HG03460 (cell line): ENCODE measurements at regions not wholly inside any gene's neighbourhood (a gene's known extent, or its start where the extent isn't known, plus 50 kb on each side); places are given as distances from the start of the nearest gene placed in this dataset.
"Not testable (repeated sequence)": the region's sequence is repeated elsewhere in the genome, so short reads cannot be mapped to it uniquely, and the experiment has no call there.

Experiments used
- ATAC-seq: cut with Tn5 transposase; IDR thresholded peaks from one replicate; pipeline ENCODE4 v1.9.1; 2021; ENCODE audit not compliant: unreplicated experiment

GRCh38 chr20:6355754-6356451 is 233.1 kb upstream of the FERMT1 start:
- ATAC-seq = no peak

DNA sequence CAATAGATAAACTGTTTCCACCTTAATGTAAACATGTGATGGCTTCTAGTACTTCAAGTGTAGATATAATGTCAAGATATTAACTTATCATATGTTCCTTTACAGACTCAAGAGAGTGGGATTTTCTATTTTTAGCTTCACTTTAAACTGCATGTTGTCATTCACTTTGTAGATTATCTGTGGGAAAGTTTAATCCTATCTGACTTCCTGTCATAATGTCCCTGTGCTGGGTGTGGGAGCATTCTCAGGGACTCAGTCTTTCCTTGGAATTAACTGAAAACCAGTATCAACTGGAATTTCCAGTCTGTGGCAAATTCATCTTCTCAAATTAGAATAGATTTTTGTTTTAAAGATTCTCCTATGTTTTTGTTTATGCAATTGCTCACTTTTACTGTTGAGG is 226.1 kb upstream of the FERMT1 start:
- no peak for ATAC-seq

- no peak for ATAC-seq
These were observed 225.1 kb upstream of the FERMT1 start for GRCh38 chr20:6347916-6348315.

DNA sequence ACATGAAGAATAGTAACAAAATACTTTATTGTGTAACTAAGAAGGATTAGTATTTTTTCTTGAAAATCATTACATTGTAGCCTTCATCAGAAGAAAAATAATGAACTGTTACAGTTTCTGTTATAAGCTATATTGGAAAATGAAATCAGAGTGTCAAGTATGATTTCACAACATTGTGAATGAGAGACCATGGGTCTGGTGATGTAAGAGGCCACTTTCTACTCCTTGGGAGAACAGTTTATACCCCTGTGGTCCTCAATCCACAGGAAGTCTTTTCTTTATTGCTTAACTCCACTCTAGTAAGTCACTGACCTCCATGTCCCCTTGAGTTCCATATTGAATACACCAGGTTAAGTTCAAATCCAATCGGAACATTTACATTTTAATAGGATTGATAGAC is 218.7 kb upstream of the FERMT1 start:
- ATAC-seq = no peak

DNA sequence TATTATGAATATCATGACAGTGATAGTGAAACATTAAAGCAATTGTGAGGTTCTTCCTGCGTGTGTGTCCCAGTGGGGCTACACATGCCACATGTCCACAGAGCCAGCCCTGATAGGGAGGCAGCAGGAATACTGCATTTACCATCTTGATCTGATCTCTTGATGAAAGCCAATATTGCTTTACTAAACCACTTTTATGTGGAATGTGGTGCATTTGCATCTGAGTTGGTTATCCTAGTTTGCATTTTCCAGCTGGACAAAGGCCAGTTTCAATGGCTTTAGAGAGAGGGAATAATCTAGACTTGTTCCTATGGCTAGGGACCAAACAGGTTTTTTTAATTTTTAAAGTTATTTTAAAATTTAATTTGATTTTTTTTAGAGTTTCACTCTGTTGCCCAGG is 216.3 kb upstream of the FERMT1 start:
- no peak for ATAC-seq

DNA sequence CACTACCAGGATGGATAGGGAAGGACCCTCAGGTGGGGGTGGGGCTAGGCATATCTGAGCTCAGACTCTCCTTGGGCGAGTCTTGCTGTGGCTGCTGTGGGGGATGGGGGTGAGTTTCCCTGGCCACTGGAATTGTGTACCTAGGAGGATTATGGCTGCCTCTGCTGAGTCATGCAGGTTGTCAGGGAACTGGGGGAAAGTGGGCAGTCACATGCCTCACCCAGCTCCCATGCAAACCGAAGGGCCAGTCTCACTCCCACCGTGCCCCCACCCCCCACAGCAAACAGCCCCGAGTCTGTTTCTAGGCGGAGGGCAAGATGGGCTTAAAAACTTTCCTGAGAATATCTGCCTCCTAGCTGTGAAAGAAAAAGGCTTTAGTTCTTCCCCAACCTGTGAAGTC is 210.3 kb upstream of the FERMT1 start:
- ATAC-seq = no peak

DNA sequence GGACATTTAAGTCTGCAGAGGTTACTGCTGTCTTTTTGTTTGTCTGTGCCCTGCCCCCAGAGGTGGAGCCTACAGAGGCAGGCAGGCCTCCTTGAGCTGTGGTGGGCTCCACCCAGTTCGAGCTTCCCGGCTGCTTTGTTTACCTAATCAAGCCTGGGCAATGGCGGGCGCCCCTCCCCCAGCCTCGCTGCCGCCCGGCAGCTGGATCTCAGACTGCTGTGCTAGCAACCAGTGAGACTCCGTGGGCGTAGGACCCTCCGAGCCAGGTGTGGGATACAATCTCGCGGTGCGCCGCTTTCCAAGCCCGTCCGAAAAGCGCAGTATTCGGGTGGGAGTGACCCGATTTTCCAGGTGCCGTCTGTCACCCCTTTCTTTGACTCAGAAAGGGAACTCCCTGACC is 198.4 kb upstream of the FERMT1 start:
- ATAC-seq = not testable (repeated sequence)

- ATAC-seq = no peak
These were observed 189.2 kb upstream of the FERMT1 start for GRCh38 chr20:6311841-6312655.

- no peak for ATAC-seq
These were observed 188.3 kb upstream of the FERMT1 start for GRCh38 chr20:6311097-6311496.

DNA sequence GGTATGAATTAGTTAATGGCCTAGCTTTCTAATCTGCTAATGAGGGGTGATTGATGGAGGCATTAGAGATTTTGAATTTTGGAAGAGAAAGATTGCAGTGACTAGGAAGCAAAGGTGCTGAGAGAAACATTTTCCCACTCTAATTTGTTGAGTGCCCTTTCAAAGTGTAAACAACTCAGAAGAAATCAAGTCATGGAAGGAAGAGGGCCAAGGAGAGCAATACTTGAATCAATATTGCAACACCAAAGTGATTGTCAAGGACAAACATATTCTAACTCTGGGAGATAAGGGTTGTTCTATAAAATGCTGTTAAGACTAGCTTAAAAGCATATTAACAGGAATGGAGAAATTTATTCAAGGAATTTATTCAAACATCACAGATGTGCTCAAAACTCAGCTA is 182.7 kb upstream of the FERMT1 start:
- no peak for ATAC-seq

DNA sequence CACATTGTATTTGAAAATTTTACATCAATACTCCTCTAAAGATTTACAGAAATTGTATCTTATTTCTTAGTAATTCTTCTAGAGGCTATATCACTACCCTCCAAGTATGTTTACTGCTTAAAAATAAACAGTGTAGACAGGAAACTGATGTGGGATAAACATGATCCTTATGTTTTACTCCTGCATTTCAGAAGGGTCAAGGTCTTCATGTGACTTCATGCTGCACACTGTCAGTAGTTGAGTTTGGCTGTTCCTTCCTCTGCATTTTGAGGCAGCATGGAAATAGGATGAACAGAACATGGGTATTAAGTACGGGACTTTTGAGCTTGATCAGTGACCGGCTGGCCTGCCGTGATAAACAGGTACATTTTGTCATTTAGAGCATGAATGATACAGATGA is 179.2 kb upstream of the FERMT1 start:
- ATAC-seq = no peak

GRCh38 chr20:6299456-6299855 is 176.6 kb upstream of the FERMT1 start:
- ATAC-seq = no peak

- ATAC-seq = no peak
These were observed 175.2 kb upstream of the FERMT1 start for GRCh38 chr20:6298049-6298448.

- ATAC-seq = no peak
These were observed 173.0 kb upstream of the FERMT1 start for GRCh38 chr20:6295867-6296256.

- ATAC-seq = no peak
These were observed 172.5 kb upstream of the FERMT1 start for GRCh38 chr20:6295127-6295866.

DNA sequence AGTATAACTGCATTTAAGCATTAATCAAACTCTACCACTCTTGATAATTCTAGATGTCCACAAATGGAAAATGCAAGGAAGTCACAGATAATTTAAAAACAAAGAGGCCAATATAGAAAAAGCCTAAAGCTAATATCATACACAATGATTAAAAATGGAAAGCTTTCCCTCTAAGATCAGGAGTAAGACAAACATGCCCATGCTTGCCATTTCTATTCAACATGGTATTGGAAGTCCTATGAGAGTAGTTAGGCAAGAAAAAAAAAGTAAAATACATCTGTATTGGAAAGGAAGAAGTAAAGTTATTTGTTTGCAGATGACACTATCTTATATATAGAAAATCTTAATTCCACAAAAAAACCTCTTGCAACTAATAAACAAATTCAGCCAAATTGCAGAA is 164.6 kb upstream of the FERMT1 start:
- no peak for ATAC-seq

DNA sequence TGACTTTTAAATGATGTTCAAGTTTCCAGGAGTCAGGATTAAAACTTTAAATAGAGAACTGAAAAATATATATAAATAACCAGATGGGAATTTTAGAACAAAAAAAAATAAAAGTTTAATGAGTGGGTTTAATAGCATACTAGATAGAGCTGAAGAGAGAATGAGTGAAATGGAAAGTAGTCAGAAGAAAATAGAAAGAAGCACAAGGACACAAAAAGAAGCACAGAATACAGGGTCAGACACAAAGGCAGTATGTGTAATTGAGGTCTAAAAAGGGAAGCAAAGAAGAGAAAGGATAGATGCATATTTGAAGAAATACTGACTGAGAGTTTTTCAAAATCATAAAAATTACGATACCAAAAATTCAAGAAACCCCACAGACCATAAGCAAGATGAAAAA is 159.8 kb upstream of the FERMT1 start:
- no peak for ATAC-seq

- no peak for ATAC-seq
These were observed 154.9 kb upstream of the FERMT1 start for GRCh38 chr20:6277661-6278240.

- ATAC-seq = not testable (repeated sequence)
These were observed 147.6 kb upstream of the FERMT1 start for GRCh38 chr20:6270404-6270803.

GRCh38 chr20:6269168-6269873 is 146.5 kb upstream of the FERMT1 start:
- ATAC-seq = no peak
